IMR-90 (cell line): ENCODE measurements at regions not wholly inside any gene's neighbourhood (a gene's known extent, or its start where the extent isn't known, plus 50 kb on each side); places are given as distances from the start of the nearest gene placed in this dataset.

Experiments used
- ATAC-seq: fragments of 200-7000 bp; cut with Tn5 transposase; 2 replicates; pipeline ENCODE4 v1.9.1; 2020; ENCODE audit warnings: low read depth, mild to moderate bottlenecking, moderate library complexity
- BruUV-seq: library from RNA; stranded (reverse); fragments of 400-500 nt; replicated peaks from 2 replicates; lab custom pipeline; 2021; lab: Mats Ljungman, UMichigan
- CTCF ChIA-PET: fragments of 300-600 bp; formaldehyde crosslinking; extraction: SDS; loops from one replicate; lab custom pipeline; 2021; ENCODE audit warnings: antibody characterized with exemption; lab: Yijun Ruan, JAX
- POLR2A ChIA-PET: fragments of 300-600 bp; sonication (Branson Sonifier 250); formaldehyde crosslinking; loops from one replicate; lab custom pipeline; 2022; ENCODE audit warnings: antibody characterized with exemption; ENCODE audit not compliant: unreplicated experiment; lab: Charles Lee
- DNase-seq: peaks from one replicate; pipeline ENCODE4 v3.0.0; 2013
- H2AFZ ChIP-seq: replicated peaks from 2 replicates; pipeline ENCODE3; 2013; ENCODE audit warnings: low read length, mild to moderate bottlenecking; ENCODE audit not compliant: poor library complexity
- H2AK5ac ChIP-seq: 2 replicates; pipeline ENCODE4 v1.6.1; 2013; ENCODE audit warnings: low read depth, low read length, inconsistent platforms
- H2AK9ac ChIP-seq: replicated peaks from 2 replicates; pipeline ENCODE3; 2013; ENCODE audit warnings: mild to moderate bottlenecking, low read depth, low read length, moderate library complexity; ENCODE audit not compliant: poor library complexity
- H2BK120ac ChIP-seq: 2 replicates; pipeline ENCODE4 v1.6.1; 2013; ENCODE audit warnings: low read depth, low read length, inconsistent platforms
- H2BK15ac ChIP-seq: 3 replicates; pipeline ENCODE4 v1.6.1; 2013; ENCODE audit warnings: low read depth, low read length, inconsistent platforms
- H2BK20ac ChIP-seq: 2 replicates; pipeline ENCODE4 v1.6.1; 2013; ENCODE audit warnings: low read depth, mild to moderate bottlenecking, inconsistent platforms, low read length, moderate library complexity
- H2BK5ac ChIP-seq: 2 replicates; pipeline ENCODE4 v1.6.1; 2013; ENCODE audit warnings: mild to moderate bottlenecking, low read depth, low read length, inconsistent platforms; ENCODE audit not compliant: poor library complexity, severe bottlenecking
- H3K14ac ChIP-seq: replicated peaks from 2 replicates; pipeline ENCODE4 v1.6.1; 2013; ENCODE audit warnings: low read depth, low read length, inconsistent platforms
- H3K18ac ChIP-seq: 2 replicates; pipeline ENCODE4 v1.6.1; 2013; ENCODE audit warnings: low read depth, low read length, control low read depth
- H3K23ac ChIP-seq: 2 replicates; pipeline ENCODE4 v1.6.1; 2013; ENCODE audit warnings: low read depth, low read length, inconsistent platforms
- H3K27ac ChIP-seq: 2 replicates; pipeline ENCODE4 v1.5.1; 2013; ENCODE audit warnings: mild to moderate bottlenecking, control low read depth, low read length; ENCODE audit not compliant: insufficient read depth
- H3K27me3 ChIP-seq: 2 replicates; pipeline ENCODE4 v1.6.1; 2013; ENCODE audit warnings: low read length; ENCODE audit not compliant: control insufficient read depth, insufficient read depth
- H3K36me3 ChIP-seq: 2 replicates; pipeline ENCODE4 v1.6.1; 2013; ENCODE audit warnings: low read length, mixed read lengths; ENCODE audit not compliant: control insufficient read depth, insufficient read depth
- H3K4ac ChIP-seq: 2 replicates; pipeline ENCODE4 v1.6.1; 2013; ENCODE audit warnings: low read depth, low read length, inconsistent platforms
- H3K4me1 ChIP-seq: 2 replicates; pipeline ENCODE4 v1.6.1; 2013; ENCODE audit warnings: low read length, mixed read lengths; ENCODE audit not compliant: control insufficient read depth, insufficient read depth
- H3K4me2 ChIP-seq: 2 replicates; pipeline ENCODE4 v1.6.1; 2013; ENCODE audit warnings: low read depth, mild to moderate bottlenecking, control low read depth, low read length, moderate library complexity
- H3K4me3 ChIP-seq: 2 replicates; pipeline ENCODE4 v1.5.1; 2013; ENCODE audit warnings: low read depth, mild to moderate bottlenecking, control low read depth, low read length, moderate library complexity; ENCODE audit not compliant: insufficient read depth
- H3K56ac ChIP-seq: 2 replicates; pipeline ENCODE4 v1.6.1; 2013; ENCODE audit warnings: low read length, inconsistent platforms; ENCODE audit not compliant: insufficient read depth; ENCODE audit errors: extremely low read depth
- H3K79me1 ChIP-seq, 2 experiments: 2 replicates each; pipeline ENCODE4 v1.6.1; 2013; ENCODE audit warnings: low read length in 2 of 2, inconsistent platforms in 1 of 2, low read depth in 1 of 2
- H3K9ac ChIP-seq: 2 replicates; pipeline ENCODE4 v1.6.1; 2013; ENCODE audit warnings: low read depth, low read length, control low read depth
- H3K9me1 ChIP-seq: 2 replicates; pipeline ENCODE4 v1.6.1; 2013; ENCODE audit warnings: low read length, inconsistent platforms; ENCODE audit not compliant: insufficient read depth
- H3K9me3 ChIP-seq: 2 replicates; pipeline ENCODE4 v1.6.1; 2013; ENCODE audit warnings: low read length; ENCODE audit not compliant: control insufficient read depth, insufficient read depth
- H4K20me1 ChIP-seq: 2 replicates; pipeline ENCODE4 v1.6.1; 2013; ENCODE audit warnings: low read length, inconsistent platforms; ENCODE audit not compliant: insufficient read depth
- H4K5ac ChIP-seq: 2 replicates; pipeline ENCODE4 v1.6.1; 2013; ENCODE audit warnings: mild to moderate bottlenecking, low read depth, low read length, control low read depth
- H4K8ac ChIP-seq, 2 experiments: 2 replicates each; pipeline ENCODE4 v1.6.1; 2013; ENCODE audit warnings: low read depth in 2 of 2, low read length in 2 of 2, control low read depth in 1 of 2, inconsistent platforms in 1 of 2
- H4K91ac ChIP-seq: 2 replicates; pipeline ENCODE4 v1.6.1; 2013; ENCODE audit warnings: low read depth, low read length, inconsistent platforms; ENCODE audit not compliant: insufficient read depth
- WGBS, 2 experiments: methylation state at CpG; one replicate each; pipeline versions ENCODE4 v1.1.5 to v1.1.7; 2013; ENCODE audit warnings: missing lambda C conversion rate in 2 of 2; ENCODE audit not compliant: insufficient read length in 1 of 2; ENCODE audit errors: extremely low coverage in 2 of 2; 5-methylcytosine and 5-hydroxymethylcytosine counted together
- dilution Hi-C: fragments of 300-500 bp; cut with HindIII; formaldehyde crosslinking; loops from one replicate; pipeline ENCODE4 v1.14.3; 2018; ENCODE audit warnings: low sequenced_read_pairs; ENCODE audit not compliant: unreplicated experiment
- in situ Hi-C: fragments of 300-500 bp; cut with MboI; formaldehyde crosslinking; loops from 3 replicates; pipeline ENCODE4 v1.14.3; 2019; ENCODE audit warnings: low sequenced_read_pairs, inconsistent platforms, mixed read lengths
- intact Hi-C: fragments of 100-400 bp; cut with micrococcal nuclease; formaldehyde crosslinking; loops from 2 replicates; pipeline ENCODE4 v1.10.0; 2022
- TF ChIP-seq, protein P1 (sequence below): fragments of 150-350 bp; IDR thresholded peaks from 2 replicates; pipeline ENCODE4 v1.6.1; 2016; ENCODE audit warnings: low read depth, mild to moderate bottlenecking, low read length, moderate library complexity, borderline replicate concordance

DNA sequence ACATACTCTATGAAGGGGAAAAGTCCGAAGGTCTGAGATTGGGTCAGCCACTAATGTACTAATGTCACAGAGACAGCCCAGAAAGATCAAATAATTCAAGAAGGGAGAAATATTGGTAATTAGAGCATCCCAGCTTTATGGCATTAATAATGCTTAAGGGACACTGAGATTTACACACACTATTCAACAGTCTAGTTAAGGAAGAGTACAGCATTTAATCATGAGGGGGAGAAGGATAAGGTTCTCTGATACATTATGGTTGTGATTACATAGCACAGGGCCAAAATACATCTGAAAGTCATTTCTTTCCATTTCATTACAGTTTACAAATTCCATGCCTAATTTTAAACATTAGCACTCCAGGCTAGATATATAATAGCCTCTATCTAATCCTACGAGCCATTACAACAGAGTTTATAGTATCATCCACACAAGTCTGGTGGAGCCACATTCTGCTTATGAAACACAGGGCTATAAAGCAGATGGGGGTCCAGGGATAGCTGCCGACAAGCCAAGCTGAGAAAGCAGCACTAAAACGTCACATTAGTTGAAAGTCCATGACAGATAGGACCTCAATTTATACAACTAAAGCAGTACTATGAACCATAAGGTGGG is 108.0 kb upstream of the GRIA3 start:
- TF ChIP-seq, protein P1, sequence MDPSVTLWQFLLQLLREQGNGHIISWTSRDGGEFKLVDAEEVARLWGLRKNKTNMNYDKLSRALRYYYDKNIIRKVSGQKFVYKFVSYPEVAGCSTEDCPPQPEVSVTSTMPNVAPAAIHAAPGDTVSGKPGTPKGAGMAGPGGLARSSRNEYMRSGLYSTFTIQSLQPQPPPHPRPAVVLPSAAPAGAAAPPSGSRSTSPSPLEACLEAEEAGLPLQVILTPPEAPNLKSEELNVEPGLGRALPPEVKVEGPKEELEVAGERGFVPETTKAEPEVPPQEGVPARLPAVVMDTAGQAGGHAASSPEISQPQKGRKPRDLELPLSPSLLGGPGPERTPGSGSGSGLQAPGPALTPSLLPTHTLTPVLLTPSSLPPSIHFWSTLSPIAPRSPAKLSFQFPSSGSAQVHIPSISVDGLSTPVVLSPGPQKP, result no peak
- Histone ChIP-seq H3K36me3 (no peaks in the 10 kb centered on the region), H3K4ac (no peak overlapping the region), H3K23ac (no peak overlapping the region), H3K4me1 (no peaks in the 10 kb centered on the region), H3K27me3 (no peaks in the 10 kb centered on the region), H3K18ac (no peak overlapping the region), H3K9me3 (no peaks in the 10 kb centered on the region), H4K8ac (no peak overlapping the region), H2AK5ac (no peak overlapping the region), H4K20me1 (no peaks in the 10 kb centered on the region), H3K79me1 (no peaks in the 10 kb centered on the region), H3K4me2 (no peak overlapping the region), H2AFZ (no peak overlapping the region), H2BK15ac (no peak overlapping the region), H3K4me3 (no peak overlapping the region), H2BK20ac (no peak overlapping the region), H3K9ac (no peak overlapping the region), H3K9me1 (no peaks in the 10 kb centered on the region), H3K14ac (no peak overlapping the region), H3K56ac (no peak overlapping the region), H2AK9ac (no peak overlapping the region), H4K91ac (no peak overlapping the region), H2BK5ac (no peak overlapping the region), H4K5ac (no peak overlapping the region), H3K27ac (no peak overlapping the region), H2BK120ac (no peak overlapping the region)
- DNase-seq (no peak), ATAC-seq (no peak)
- intact Hi-C loops, result no loop called here
- no CpG with 5 or more reads among the region's 4 CpGs for WGBS, 2 experiments
- ChIA-PET POLR2A (no interaction called here), CTCF (no interaction called here)
- dilution Hi-C loops, result no loop called here
- no TSS peak for BruUV-seq
- in situ Hi-C loops, result no loop called here
